ENCODE measurements at regions not wholly inside any gene's neighbourhood (a gene's known extent, or its start where the extent isn't known, plus 50 kb on each side); places are given as distances from the start of the nearest gene placed in this dataset.

DNA sequence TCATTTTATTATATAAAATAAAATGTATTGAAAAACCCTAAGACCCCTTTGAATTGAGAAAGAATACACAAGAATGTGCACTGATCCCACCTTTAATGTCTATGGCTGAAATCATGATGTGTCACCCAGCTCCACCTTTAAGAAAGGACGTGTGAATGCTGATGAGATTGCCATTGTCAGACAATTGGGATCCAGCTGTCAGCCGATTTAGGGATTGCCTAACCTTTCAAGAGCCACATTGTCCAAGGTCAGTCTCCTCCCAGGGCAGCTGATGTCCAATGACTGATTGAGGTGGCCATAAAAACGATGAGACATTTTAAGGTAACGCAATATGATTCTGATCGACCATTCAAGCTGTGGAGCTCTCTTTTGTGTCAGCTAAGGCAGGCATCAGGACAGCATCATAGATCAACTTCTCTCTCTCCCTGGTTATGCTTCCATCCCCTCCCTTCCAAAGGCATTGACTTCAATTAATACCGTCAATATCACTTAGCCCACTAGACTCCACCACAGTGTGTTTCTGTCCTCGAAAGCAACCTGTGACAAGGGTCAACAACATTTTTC lies 1676.4 kb downstream of the PCDH7 start:
- ChIA-PET POLR2A (no interaction called here), CTCF (no interaction called here)

DNA sequence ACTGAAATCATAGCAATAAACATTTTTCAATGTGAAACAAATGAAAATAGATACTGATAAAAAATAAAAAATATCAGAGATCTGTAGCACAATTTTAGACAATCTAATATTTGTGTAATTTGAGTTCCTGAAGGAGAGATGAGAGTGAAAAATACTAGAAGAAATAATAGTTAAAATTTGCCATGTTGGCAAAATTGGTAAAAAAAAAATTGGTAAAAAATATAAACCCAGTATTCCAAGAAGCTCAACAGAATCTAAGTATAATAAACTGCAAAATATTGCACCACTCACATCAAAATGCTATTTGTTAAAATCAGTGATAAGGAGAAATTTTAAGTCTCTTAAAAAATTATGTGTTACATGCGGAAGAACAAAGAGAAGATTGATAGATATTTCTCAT lies 1680.7 kb downstream of the PCDH7 start:
- ChIA-PET CTCF (no interaction called here), POLR2A (no interaction called here)

DNA sequence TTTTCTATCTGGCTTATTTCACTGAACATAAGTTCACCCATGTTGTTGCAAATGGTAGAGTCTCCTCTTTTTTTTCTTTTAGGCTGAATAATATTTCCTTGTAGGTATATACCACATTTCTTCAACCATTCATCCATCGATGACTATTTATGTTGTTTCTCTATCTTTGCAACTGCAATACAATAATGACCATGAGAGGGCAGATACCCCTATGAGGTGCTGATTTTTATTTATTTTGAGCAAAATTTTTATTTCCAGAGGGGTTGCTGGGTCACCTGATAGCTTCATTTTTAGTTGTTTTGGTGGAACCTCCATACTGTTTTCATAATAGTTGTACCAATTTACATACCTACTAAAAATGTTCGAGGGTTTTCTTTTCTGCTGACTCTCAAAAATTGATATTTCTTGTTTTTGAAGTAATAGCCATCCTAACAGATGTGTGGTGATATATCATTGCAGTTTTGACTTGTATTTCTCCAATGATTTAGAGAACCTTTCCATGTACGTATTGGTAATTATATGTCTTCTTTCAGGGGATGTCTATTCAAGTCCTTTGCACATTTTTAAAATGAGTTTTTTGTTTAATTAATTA lies 1697.0 kb downstream of the PCDH7 start:
- ChIA-PET CTCF (no interaction called here), POLR2A (no interaction called here)

DNA sequence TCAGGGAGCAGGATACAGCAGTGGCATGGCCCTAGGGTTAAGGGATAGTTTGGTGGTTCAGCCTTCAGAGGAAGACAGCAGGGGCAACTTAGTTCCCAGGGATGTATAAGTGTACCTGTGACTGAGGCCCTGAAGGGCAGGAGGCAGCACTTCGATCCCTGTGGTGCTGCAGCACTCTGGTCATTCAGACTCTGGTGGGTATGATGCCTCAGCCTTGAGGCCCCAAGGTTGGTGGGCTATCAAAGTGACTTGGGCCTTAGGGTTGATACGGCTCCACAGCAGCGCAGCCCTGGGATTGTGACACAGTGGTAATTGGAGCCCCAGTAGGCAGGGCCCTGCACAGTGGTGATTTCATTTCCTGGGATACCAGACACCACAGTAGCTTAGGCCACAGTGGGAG lies 1703.1 kb downstream of the PCDH7 start:
- CTCF ChIA-PET, result no interaction called here
- POLR2A ChIA-PET, result no interaction called here

DNA sequence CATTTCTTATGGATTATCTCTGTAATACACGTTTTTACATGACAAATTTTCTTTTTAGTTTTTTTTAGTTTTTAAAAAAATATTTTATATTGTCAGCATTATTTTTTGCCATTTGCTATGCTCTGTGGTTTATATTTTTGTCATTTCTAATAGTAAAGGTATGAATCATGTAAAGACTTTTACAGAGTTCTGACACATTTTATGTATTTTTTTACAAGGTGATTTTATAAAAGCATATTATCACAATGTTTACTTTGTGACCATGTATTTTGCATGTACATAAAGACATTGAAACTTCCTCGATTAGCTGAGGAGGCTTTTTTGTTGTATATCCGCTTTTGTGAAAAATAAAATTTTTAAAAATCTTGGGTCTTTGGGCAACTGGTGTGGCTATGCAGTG lies 1705.1 kb downstream of the PCDH7 start:
- POLR2A ChIA-PET, result no interaction called here

DNA sequence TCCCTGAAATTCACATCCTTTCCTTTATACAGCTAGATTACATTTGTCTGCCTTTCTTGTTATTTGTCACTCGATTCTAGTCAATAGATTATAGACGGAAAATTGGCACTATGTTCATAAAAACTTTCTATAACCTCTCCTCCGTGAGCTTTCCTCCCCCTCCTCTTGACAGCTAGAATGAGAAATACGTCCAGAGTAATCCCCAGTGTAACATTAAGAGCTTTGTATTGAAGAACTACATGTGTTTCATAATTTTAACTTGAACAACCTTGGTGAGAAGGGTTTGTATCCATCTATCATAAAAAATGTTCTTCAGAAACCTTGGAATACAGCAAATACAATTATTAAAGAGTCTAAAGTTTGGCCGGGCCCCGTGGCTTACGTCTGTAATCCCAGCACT lies 1707.4 kb downstream of the PCDH7 start:
- POLR2A ChIA-PET, result no interaction called here
- CTCF ChIA-PET, result no interaction called here

More for the DNA sequence above, 1705.1 kb downstream of the PCDH7 start:
- CTCF ChIA-PET, result no interaction called here

DNA sequence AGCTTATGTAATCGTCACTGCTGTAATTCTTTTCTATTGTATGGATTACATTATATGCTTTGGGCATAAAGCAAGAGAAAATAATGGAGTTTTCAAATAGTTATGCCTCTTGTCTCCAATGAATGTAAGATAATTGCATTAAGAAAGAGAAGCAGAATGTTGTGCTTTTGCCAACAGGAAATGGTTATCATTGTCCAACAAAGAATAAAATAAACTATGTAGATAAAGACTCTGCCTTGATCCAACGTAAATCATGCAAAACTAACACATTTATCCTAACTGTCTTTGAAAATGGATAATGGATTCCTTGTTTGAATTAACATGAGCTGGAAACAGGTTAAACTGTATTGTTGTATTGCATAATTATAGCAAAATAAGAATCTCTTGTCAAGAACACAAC lies 1709.0 kb downstream of the PCDH7 start:
- ChIA-PET POLR2A (no interaction called here), CTCF (no interaction called here)

DNA sequence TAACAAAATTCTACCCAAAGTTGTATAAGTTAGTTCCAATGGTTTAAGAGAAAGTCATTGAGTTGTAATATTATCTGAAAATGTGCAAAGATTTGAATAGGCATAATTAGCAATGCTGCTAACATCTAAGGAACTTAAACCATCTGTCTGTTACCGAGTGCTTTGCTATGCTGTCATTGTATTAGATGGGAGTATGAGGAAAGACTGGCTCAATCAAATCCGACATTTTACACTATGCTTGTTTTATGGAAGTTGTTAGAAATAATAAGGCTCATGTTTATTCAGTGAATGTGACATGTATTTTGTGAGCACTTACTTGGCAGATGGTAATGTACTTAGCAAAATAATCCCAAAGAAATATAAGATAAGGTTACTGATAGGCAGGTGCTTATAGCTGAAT lies 1715.1 kb downstream of the PCDH7 start:
- POLR2A ChIA-PET, result no interaction called here
- CTCF ChIA-PET, result no interaction called here

DNA sequence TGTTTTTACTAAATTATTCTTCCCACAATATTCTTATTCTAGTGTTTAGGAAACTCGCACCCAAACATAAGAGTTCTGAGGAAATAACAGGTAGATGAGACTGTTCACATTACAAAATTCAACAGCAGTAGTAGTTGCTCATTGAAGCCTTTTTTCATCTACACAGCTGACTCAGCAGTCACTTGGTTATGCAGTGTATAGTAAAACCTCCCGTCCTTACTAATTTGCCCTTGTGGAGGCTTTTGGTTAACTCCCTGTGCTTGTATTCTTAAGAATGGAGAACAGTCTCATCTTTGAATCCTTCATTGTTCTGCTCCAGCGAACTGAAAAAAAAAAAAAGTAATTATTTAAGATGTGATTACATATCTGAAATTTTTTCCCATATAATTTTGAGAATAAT lies 1716.6 kb downstream of the PCDH7 start:
- CTCF ChIA-PET, result no interaction called here
- POLR2A ChIA-PET, result no interaction called here

DNA sequence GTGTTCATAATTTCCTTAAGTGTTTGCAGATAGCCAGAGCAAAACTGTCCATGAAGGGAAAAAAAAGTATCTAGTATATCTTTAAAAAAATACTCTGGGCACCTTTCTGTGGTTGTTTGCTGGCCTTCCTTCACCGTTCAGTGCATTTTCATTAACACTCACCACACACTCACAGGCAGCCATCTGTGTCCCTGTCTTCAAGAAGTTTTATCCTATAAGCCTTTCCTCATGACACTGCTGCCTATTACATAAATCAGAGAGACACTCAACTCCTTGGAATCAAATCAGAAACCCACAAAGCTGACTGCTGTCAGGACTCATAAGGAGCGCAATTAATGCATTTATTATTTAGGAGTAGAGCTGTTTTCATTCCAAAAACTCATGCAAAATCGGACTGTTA lies 1720.2 kb downstream of the PCDH7 start:
- CTCF ChIA-PET, result no interaction called here
- POLR2A ChIA-PET, result no interaction called here

DNA sequence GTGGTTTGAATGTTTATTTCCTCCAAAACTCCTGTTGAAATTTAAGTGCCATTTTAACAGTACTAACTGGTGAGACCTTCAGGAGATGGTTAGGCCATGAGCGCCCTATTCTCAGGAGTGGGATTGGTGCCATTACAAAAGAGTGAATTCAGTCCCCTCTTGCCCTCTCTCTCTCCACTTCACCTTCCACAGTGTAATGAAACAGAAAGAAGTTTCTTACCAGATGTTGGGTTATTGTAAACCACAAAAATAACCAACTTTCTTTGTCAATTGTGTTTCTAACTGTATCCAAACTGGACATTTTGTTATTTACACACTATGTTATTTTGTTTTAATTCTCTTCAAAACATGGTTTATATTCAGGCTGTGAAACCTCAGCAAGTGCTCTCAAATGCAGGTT lies 1734.3 kb downstream of the PCDH7 start:
- ChIA-PET POLR2A (no interaction called here), CTCF (no interaction called here)

DNA sequence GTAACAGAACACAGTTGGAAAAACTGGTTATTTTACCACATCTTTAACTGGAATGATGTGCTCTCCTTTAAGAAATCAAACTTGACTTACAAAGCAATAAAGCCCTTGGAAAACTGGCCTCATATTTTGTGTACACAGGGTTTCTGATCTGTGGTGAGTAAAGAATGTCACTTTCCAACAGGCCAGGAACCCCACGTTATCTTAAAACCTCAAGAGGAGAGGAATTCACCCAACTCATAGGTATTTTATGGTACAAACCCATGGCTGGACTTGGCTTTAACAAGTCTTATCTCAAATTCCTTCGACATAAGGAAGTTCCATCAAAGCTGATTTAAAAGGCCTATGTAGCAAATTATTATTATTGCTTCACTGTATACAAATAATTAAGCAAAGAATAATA lies 1735.1 kb downstream of the PCDH7 start:
- CTCF ChIA-PET, result no interaction called here
- POLR2A ChIA-PET, result no interaction called here

DNA sequence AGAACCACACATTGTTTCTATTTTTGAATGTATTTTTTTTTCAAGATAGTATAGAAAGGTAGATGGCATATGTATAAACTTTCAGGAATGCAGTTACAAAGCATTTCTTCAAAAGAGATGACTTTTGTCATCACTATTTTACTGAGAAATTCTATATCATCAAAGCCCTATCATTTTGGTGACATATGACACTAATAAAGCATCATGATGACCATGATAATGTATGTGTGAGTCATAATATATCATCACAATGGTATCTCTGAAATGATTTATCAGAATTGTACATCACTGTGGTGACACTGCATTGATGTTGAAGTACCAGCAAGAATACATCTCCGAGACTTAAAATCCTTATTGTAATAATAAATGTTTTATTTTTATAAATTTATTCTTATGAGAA lies 1740.8 kb downstream of the PCDH7 start:
- ChIA-PET POLR2A (no interaction called here), CTCF (no interaction called here)

DNA sequence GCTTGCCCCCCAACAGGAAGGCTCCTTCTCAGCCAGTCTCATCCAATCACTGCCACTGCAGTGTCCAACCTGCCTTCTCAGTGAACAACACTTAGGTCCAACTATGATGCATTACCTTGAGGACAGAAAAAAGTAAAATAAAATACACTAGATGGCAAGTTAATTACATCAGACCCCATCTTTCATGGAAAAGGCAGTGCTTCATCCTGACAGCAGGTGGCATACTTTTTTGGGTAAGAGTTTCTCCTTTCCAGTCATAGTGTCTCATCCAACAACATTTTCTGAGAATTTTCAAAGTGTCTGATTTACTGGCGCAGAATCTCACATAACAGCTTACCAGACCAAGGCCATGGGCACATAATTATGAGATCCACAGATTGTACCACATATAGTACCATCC lies 1742.8 kb downstream of the PCDH7 start:
- ChIA-PET CTCF (no interaction called here), POLR2A (no interaction called here)

DNA sequence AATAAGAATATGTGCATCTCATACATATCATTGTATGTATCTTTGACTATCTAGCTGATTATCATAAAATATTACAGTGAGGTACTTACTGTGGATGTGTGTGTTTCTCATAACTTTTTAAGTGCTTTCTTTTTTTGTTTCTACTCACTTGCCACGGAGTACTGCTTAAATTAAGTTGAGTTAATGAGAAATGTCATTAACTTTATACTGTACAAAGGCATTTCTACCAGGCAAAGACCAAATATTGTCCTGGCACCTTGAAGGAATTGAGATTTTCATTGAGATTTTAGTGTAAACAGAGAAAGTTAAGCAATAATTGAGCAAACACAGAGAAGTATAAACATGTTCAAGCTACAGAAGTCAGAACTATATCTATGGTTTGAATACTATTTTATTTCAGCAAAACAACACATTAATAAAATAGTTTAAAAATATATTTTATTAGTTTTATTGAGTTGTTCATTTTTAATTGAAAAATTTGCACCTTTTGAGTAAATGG lies 1750.0 kb downstream of the PCDH7 start:
- POLR2A ChIA-PET, result no interaction called here

DNA sequence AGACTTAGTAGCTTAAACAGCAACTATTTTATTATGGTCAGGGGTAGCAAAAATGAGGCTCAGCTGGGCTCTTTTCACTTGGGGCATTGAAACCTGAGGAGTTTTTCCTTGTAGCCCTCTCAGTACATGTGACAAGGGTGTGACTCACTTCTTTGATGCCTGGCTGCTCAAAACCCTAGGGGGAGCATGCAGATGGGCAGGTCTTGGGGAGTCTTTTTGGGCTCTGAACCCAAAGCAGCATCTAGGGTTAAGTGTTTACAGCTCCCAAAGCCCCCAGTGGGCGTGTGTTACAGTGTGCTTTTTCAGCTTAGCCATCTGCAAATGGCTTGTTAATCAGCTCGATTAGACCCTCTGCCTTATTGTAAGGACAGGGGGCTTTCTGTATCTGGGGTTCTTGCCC lies 1752.7 kb downstream of the PCDH7 start:
- CTCF ChIA-PET, result no interaction called here

More for the DNA sequence above, 1750.0 kb downstream of the PCDH7 start:
- CTCF ChIA-PET, result no interaction called here

DNA sequence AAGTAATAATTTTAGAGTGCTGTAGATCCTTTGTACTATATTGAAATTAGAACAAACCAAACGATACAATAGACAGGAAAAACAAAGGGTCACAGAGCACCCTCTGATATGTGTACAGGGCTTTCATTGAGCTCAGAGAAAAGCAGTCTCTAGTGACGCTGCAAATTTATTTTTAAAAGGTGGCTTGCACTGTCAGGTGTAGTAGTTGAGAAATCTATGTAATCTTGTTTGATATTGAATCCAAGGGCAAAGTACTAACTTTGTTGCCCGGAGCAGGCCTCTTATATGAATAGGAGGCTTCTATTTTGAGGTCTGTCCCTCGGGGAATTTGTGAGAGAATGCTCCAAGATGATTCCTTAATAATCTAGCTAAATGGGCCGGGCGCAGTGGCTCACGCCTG lies 1755.5 kb downstream of the PCDH7 start:
- ChIA-PET POLR2A (no interaction called here), CTCF (no interaction called here)

More for the DNA sequence above, 1752.7 kb downstream of the PCDH7 start:
- POLR2A ChIA-PET, result no interaction called here

DNA sequence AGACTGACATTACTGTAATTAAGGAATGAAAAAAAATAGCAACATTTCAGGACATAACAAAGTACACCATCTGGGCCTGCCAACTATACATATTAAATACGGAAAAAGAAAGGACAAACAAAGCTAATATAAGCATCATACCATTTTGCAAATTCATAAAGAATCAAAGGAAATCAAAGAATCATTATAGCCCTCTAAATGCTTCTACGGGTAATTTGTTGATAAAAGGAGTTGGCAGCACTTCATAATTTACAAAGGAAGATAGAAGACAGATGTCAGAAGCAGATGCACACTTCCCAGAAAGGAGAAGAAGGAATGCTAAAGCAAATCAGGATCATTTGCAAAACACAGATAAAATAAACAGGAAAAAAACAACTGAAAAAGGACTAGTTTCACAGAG lies 1757.3 kb downstream of the PCDH7 start:
- ChIA-PET POLR2A (no interaction called here), CTCF (no interaction called here)

DNA sequence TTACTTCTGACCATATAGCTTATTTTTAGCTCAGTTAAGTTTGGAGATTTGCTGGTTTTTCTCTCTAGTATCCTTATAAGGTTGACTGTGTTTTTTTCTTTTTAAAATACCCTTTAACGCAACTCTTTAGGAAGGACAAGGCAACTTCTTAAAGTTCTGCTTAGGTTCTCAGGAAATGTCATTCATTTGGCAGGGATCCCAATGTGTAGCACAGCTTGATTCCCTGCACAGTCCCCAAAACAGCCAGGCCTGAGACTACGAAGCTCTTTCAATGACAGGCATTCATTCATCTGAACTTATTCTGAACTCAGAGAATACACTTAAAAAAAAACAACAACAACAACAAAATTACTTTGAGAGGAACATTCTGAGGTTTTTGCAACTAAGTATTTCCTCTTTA lies 1765.8 kb downstream of the PCDH7 start:
- POLR2A ChIA-PET, result no interaction called here

DNA sequence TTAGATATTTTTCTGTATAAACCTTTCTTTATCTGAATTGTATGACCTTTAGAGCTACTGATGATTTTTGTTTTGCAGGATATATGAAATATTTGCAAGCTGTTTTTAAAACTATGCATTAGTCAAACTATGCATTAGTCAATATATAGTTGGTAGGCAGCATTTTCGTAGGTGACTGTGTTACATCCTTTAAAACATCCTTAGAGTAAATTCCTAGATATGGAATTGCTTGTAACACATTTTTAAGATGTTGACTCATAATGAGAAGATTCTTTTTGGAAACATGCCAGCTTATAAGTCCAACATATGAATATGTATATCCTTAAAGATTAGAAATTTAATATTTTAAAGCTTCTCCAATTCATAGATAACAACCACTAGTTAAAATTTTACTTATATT lies 1768.5 kb downstream of the PCDH7 start:
- POLR2A ChIA-PET, result no interaction called here
- CTCF ChIA-PET, result no interaction called here

More for the DNA sequence above, 1765.8 kb downstream of the PCDH7 start:
- CTCF ChIA-PET, result no interaction called here

DNA sequence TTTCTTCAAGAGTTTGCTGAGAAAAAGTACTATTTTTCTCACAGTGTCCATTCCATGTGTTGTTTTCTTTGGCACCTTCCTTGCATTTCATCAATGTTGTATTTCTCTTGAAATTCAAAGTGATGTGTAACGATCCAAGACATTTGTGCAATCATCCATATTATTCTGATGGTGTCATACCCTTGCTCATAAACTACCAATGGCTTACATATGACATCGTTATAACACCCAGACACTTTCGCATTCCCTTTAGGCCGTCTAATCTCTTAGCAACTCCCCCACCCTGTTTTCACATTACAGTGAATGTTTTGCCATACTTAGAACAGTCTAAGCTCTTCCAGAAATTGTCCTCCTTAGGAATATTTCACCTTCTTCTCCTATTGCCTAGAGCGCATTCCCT lies 1779.0 kb downstream of the PCDH7 start:
- ChIA-PET POLR2A (no interaction called here), CTCF (no interaction called here)

DNA sequence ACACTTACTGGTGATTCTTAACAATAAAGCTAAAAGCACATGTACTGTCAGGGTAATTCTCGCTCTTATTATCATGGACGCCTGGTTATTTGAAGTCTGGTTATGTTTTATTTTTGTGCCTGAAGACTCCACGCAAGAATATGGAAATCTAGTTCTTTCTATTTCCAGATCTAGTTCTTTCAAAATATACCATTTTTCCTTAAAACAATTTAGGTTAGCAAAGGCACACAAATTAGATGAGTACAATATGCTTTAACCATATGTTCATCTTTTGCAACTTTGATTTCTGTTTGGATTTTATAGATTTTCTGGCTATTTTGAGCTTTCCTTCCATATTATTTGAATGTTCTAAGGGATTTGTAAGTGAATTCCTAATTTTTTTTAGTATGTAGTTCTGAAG lies 1783.1 kb downstream of the PCDH7 start:
- CTCF ChIA-PET, result no interaction called here
- POLR2A ChIA-PET, result no interaction called here

DNA sequence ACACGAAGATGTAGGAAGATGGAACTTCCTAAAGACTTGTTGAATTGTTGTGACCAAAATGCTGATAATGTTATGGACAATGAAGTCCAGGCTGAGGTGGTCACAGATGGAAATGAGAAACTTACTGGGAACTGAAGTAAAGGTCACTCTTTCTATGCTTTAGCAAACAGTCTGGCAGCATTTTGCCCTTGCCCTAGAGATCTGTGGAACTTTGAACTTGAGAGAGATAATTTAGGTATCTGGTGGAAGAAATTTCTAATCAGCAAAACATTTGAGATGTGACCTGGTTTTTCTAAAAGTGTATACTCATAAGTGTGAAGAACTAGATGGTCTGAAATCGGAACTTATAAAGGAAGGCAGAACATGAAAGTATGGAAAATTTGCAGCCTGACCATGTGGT lies 1785.9 kb downstream of the PCDH7 start:
- ChIA-PET CTCF (no interaction called here), POLR2A (no interaction called here)

Data from activated CD8-positive, alpha-beta memory T cell treated with anti-CD3 and anti-CD28 coated beads for 36 hours (primary cell).